ENCODE measurements at regions not wholly inside any gene's neighbourhood (a gene's known extent, or its start where the extent isn't known, plus 50 kb on each side); places are given as distances from the start of the nearest gene placed in this dataset.

DNA sequence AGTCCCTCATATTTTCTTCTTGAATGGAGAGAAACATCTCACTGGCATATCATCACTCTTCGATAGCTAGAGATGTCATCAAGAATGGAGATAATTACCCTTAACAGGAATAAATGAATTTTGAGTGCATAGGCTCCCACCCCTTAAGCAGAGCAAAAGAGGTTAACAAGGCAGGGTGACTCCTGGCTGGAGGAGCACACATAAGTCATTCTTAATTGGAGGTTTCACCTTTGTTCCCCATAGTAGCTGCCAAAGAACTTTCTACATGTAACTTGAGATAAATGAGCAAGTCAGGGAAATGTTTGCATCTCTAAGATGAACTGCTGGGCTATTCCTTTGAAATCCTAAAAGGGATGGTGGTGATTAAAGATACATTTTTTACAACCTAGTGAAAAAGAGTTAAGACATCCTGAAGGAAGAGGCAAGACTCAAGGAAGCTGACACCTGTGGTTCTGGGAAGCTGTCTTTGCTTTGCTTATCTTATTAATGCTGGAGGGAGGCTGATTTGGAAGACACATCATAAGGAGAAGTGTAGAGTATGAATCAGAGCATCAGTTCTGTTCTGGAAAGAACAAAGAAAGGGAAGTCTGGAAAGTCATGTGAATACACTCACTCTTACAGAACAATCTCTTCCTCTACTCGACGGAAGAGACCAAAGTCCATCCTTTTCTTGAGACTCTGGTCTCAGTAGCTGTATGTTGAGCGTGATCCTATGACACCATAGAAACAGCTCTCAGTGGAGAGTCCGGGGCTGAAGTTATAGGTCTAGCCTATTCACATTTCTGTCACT is 326.3 kb downstream of the OSTF1 start:
- Histone ChIP-seq H3K4me3 (replicated peaks; ENCODE audit: low read depth, low read length) (no peak overlapping the region), H3K27me3 (replicated peaks; ENCODE audit: control insufficient read depth, insufficient read depth, low read length) (no peaks in the 10 kb centered on the region), H3K36me3 (ENCODE audit: control insufficient read depth, insufficient read depth, low read length) (no peaks in the 10 kb centered on the region)
- no peak for DNase-seq (ENCODE audit: extremely low read depth, insufficient read length)
- TF ChIP-seq CTCF (IDR thresholded peaks at IDR 0.05; ENCODE audit: insufficient read depth, low read length, poor library complexity, severe bottlenecking), result no peak

DNA sequence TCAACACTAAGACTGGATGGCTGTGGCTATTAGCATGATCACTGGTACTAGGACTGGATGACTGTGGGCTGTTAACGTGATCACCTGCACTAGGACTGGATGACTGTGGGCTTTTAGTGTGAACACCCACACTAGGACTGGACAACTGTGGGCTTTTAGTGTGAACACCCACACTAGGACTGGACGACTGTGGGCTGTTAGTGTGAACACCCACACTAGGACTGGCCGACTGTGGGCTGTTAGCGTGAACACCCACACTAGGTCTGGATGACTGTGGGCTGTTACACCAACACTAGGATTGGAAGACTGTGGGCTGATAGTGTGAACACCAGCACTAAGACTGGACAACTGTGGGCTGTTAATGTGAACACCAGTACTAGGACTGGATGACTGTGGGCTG is 329.2 kb downstream of the OSTF1 start:
- TF ChIP-seq CTCF (IDR thresholded peaks at IDR 0.05; ENCODE audit: insufficient read depth, low read length, poor library complexity, severe bottlenecking), result no peak
- H3K27me3 ChIP-seq (replicated peaks; ENCODE audit: control insufficient read depth, insufficient read depth, low read length), result no peaks in the 10 kb centered on the region
- DNase-seq (ENCODE audit: extremely low read depth, insufficient read length), result no peak
- no peak overlapping the region for H3K4me3 ChIP-seq (replicated peaks; ENCODE audit: low read depth, low read length)
- no peaks in the 10 kb centered on the region for H3K36me3 ChIP-seq (ENCODE audit: control insufficient read depth, insufficient read depth, low read length)

- H3K27me3 ChIP-seq (replicated peaks; ENCODE audit: control insufficient read depth, insufficient read depth, low read length), result no peaks in the 10 kb centered on the region
- no peak for TF ChIP-seq CTCF (IDR thresholded peaks at IDR 0.05; ENCODE audit: insufficient read depth, low read length, poor library complexity, severe bottlenecking)
- no peak overlapping the region for H3K4me3 ChIP-seq (replicated peaks; ENCODE audit: low read depth, low read length)
- DNase-seq (ENCODE audit: extremely low read depth, insufficient read length), result peak; percentile 5
- no peaks in the 10 kb centered on the region for H3K36me3 ChIP-seq (ENCODE audit: control insufficient read depth, insufficient read depth, low read length)
Measured at GRCh38 chr9:75418518-75418917, 330.2 kb downstream of the OSTF1 start.

DNA sequence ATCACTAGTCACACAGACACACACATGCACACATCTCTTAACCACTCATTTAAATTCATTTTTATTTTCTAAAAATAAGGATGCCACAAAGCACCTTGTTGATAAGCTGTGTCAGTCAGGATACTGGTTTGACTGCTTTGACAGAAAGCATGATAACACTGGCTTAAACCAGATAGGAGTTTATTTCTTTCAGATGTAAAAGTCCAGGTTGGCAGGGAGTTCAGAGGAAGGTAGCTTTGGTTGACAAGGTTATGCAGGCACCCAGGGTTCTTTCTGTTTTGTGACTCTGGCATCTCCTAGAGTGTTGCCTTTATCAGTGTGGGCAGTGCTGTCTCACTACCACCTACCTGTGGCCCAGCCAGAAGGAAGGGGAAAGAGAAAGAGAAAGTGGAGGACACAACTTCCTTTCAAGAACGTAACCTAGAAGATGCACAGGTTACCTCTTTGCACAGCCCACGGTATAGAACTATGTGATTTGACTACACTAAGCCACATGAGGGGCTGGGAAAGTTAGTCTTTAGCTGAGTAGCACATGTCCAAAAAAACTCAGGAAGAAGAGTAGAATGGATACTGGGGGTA is 334.7 kb downstream of the OSTF1 start:
- Histone ChIP-seq H3K4me3 (replicated peaks; ENCODE audit: low read depth, low read length) (no peak overlapping the region), H3K36me3 (ENCODE audit: control insufficient read depth, insufficient read depth, low read length) (no peaks in the 10 kb centered on the region)

More for the DNA sequence above, 334.7 kb downstream of the OSTF1 start:
- no peak for TF ChIP-seq CTCF (IDR thresholded peaks at IDR 0.05; ENCODE audit: insufficient read depth, low read length, poor library complexity, severe bottlenecking)
- peak; percentile 1 for DNase-seq (ENCODE audit: extremely low read depth, insufficient read length)
- H3K27me3 ChIP-seq (replicated peaks; ENCODE audit: control insufficient read depth, insufficient read depth, low read length), result 0 out of 2 replicates have a peak, but pooled peaks cover 2% of the 10 kb centered on the region

Measured in GM06990 (cell line).